PC-9 (cell line): ENCODE measurements at regions not wholly inside any gene's neighbourhood (a gene's known extent, or its start where the extent isn't known, plus 50 kb on each side); places are given as distances from the start of the nearest gene placed in this dataset.

Experiments
- BruUV-seq: library from RNA; stranded (reverse); fragments of 400-500 nt; replicated peaks from 2 replicates; lab custom pipeline; 2021; lab: Mats Ljungman, UMichigan
- CTCF ChIA-PET: fragments of 300-600 bp; sonication (Branson Sonifier 250); formaldehyde crosslinking; loops from one replicate; lab custom pipeline; 2022; ENCODE audit warnings: antibody characterized with exemption; lab: Charles Lee
- POLR2A ChIA-PET: fragments of 300-600 bp; sonication (Branson Sonifier 250); formaldehyde crosslinking; loops from one replicate; lab custom pipeline; 2022; ENCODE audit warnings: antibody characterized with exemption; ENCODE audit not compliant: unreplicated experiment; lab: Charles Lee
- DNase-seq, 2 experiments: peaks; one replicate each; pipeline versions ENCODE4 v3.0.0 to v3.0.0-alpha.2; 2015 to 2022; ENCODE audit warnings: mixed read lengths in 1 of 2
- H2AFZ ChIP-seq: fragments of 200-600 bp; sonication (generic); 2 replicates; pipeline ENCODE4 v1.8.1; 2017; ENCODE audit warnings: antibody characterized with exemption
- H3F3A ChIP-seq: fragments of 200-600 bp; sonication (generic); 2 replicates; pipeline ENCODE4 v1.8.1; 2017; ENCODE audit warnings: antibody characterized with exemption, mild to moderate bottlenecking, low read depth; ENCODE audit not compliant: insufficient read depth
- H3K27ac ChIP-seq: fragments of 200-600 bp; sonication (generic); 2 replicates; pipeline ENCODE4 v1.6.1; 2016; ENCODE audit warnings: mixed run types
- H3K27me3 ChIP-seq: fragments of 200-600 bp; sonication (generic); 2 replicates; pipeline ENCODE4 v1.6.1; 2016; ENCODE audit warnings: low read depth, mixed run types; ENCODE audit not compliant: insufficient read depth
- H3K36me3 ChIP-seq: fragments of 200-600 bp; sonication (generic); 2 replicates; pipeline ENCODE4 v1.6.1; 2016; ENCODE audit warnings: low read depth, mixed run types
- H3K4me1 ChIP-seq: fragments of 200-600 bp; sonication (generic); replicated peaks from 2 replicates; pipeline ENCODE4 v1.6.1; 2016; ENCODE audit warnings: mixed run types; ENCODE audit not compliant: insufficient read depth
- H3K4me2 ChIP-seq: fragments of 200-600 bp; sonication (generic); 2 replicates; pipeline ENCODE4 v1.6.1; 2017; ENCODE audit warnings: mixed run types
- H3K4me3 ChIP-seq: fragments of 200-600 bp; sonication (generic); 2 replicates; pipeline ENCODE4 v1.6.1; 2016; ENCODE audit warnings: mixed run types
- H3K79me2 ChIP-seq: fragments of 200-600 bp; sonication (generic); 2 replicates; pipeline ENCODE4 v1.6.1; 2017; ENCODE audit warnings: low read depth, mixed run types
- H3K9me2 ChIP-seq: fragments of 200-600 bp; sonication (generic); 2 replicates; pipeline ENCODE4 v1.8.1; 2017; ENCODE audit warnings: mild to moderate bottlenecking; ENCODE audit not compliant: insufficient read depth
- H3K9me3 ChIP-seq: fragments of 200-600 bp; sonication (generic); 2 replicates; pipeline ENCODE4 v1.8.1; 2016; ENCODE audit warnings: low read depth; ENCODE audit not compliant: insufficient read depth
- H4K20me1 ChIP-seq: fragments of 200-600 bp; sonication (generic); 2 replicates; pipeline ENCODE4 v1.8.1; 2017; ENCODE audit not compliant: insufficient read depth
- EZH2 ChIP-seq: fragments of 200-600 bp; sonication (generic); IDR thresholded peaks from 2 replicates; pipeline ENCODE4 v1.8.0; 2017; ENCODE audit warnings: antibody characterized with exemption, low read depth
- intact Hi-C: fragments of 100-400 bp; cut with micrococcal nuclease; formaldehyde crosslinking; loops from one replicate; pipeline ENCODE4 v1.10.0; 2022; ENCODE audit not compliant: unreplicated experiment
- TF ChIP-seq, protein P1 (sequence below): fragments of 200-600 bp; sonication (generic); conservative IDR thresholded peaks from 2 replicates; pipeline ENCODE4 v1.6.1; 2017; ENCODE audit warnings: mixed run types, antibody characterized with exemption, mild to moderate bottlenecking, moderate library complexity

DNA sequence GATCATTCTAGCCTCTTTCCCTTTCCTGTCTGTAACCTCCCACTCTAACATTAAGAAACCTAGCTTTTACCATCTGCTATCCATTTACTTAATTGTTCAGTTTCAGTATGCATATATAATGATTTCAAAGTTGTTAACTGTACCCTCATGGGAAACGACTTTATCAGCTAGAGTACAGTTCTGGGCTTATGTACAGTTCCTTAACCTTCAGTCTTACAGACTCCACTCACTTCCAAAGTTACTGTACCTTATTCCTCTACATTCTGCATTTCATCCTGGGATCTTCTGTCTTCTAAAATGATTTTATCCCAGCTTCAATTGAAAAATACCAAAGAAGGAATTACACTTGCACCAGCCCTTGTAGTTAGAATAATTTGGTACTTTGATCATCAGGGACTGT lies 108.7 kb upstream of the KCNE2 start:
- BruUV-seq = no TSS peak
- H3K36me3 ChIP-seq = no peaks in the 10 kb centered on the region
- no peaks in the 10 kb centered on the region for H3K4me1 ChIP-seq
- H3K4me3 ChIP-seq = no peak overlapping the region
- no peak overlapping the region for H2AFZ ChIP-seq
- H3K9me2 ChIP-seq = no peaks in the 10 kb centered on the region
- no peaks in the 10 kb centered on the region for H3K9me3 ChIP-seq
- TF ChIP-seq EZH2 = no peak
- TF ChIP-seq, protein P1, sequence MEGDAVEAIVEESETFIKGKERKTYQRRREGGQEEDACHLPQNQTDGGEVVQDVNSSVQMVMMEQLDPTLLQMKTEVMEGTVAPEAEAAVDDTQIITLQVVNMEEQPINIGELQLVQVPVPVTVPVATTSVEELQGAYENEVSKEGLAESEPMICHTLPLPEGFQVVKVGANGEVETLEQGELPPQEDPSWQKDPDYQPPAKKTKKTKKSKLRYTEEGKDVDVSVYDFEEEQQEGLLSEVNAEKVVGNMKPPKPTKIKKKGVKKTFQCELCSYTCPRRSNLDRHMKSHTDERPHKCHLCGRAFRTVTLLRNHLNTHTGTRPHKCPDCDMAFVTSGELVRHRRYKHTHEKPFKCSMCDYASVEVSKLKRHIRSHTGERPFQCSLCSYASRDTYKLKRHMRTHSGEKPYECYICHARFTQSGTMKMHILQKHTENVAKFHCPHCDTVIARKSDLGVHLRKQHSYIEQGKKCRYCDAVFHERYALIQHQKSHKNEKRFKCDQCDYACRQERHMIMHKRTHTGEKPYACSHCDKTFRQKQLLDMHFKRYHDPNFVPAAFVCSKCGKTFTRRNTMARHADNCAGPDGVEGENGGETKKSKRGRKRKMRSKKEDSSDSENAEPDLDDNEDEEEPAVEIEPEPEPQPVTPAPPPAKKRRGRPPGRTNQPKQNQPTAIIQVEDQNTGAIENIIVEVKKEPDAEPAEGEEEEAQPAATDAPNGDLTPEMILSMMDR = no peak
- H3K27me3 ChIP-seq = peaks cover 18% of the 10 kb centered on the region
- no peaks in the 10 kb centered on the region for H3K79me2 ChIP-seq
- H4K20me1 ChIP-seq = no peaks in the 10 kb centered on the region
- no peak overlapping the region for H3K27ac ChIP-seq
- no peaks in the 10 kb centered on the region for H3F3A ChIP-seq
- ChIA-PET POLR2A (no interaction called here), CTCF (no interaction called here)
- intact Hi-C loops = no loop called here
- DNase-seq = no peak
- no peak overlapping the region for H3K4me2 ChIP-seq

DNA sequence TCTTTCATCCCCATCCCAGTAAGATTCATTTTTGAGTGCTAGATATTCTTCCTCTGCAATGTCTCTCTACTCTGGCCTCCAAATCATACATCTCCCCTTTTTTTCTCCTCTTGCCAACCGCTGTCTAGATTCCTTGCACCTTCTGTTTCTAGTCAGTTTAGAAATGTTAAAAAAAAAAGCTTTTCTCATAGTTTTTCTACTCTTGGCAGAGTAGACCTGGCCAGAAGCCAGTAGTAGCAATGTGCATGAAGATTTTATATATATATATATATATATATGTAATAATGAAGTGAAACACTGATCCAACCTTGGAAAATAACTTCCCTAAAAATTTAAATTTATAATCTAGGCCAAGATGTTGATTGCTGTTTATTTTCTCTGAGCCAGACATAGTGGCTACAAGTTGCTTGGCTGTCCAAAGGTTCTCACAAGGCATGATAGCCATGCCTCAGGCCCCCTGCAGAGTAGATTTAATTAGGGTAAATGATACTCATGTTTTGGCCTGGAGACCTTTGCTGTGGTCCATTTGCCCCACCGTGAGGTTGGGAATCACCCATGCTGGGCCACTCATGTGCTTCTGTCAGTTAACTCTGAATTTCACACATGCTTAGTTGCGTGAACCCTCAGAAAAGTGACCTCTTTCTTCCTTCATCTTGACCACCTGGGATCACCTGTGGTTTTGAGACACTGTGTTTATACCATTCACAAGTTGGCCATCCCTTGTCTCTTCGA lies 103.4 kb upstream of the KCNE2 start:
- no TSS peak for BruUV-seq
- ChIA-PET POLR2A (no interaction called here), CTCF (no interaction called here)
- H3F3A ChIP-seq = no peaks in the 10 kb centered on the region
- intact Hi-C loops = no loop called here
- H3K27ac ChIP-seq = no peak overlapping the region
- H3K9me3 ChIP-seq = no peaks in the 10 kb centered on the region
- no peak for DNase-seq
- H4K20me1 ChIP-seq = no peaks in the 10 kb centered on the region
- no peak overlapping the region for H3K4me3 ChIP-seq
- no peaks in the 10 kb centered on the region for H3K36me3 ChIP-seq
- no peaks in the 10 kb centered on the region for H3K9me2 ChIP-seq
- TF ChIP-seq EZH2 = no peak
- TF ChIP-seq, protein P1 = no peak
- H3K79me2 ChIP-seq = no peaks in the 10 kb centered on the region
- no peaks in the 10 kb centered on the region for H3K27me3 ChIP-seq
- H3K4me2 ChIP-seq = no peak overlapping the region
- H2AFZ ChIP-seq = no peak overlapping the region
- no peaks in the 10 kb centered on the region for H3K4me1 ChIP-seq

DNA sequence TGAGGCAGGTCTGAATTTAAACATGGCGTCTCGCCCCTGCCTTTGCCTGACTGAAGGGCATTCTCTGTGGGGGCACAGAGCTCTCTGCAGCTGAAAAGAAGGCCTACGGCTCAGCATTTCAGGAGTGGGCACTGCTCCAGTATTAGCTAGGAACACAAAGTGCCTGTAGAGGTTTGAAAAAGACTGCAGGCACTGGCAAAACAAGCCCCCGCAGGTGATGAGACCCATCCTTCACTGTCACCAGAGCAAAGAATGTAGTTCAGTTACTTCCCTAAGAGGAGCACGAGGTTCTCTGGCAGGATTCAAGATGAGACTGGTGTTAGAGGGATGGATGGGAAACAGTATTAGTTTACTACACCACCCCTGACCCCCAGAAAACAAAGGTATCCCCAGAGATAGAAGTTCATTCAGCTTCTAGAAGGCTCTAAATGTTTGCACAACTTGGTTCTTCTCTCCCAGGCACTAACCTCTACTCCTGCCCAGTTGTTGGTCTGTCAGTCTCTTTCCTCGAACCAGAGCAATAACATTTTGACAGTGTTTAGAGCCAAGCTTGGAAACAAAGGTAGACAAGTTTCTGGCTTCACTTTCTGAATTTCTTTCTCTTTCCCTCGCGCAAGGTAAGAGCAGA lies 101.9 kb upstream of the KCNE2 start:
- ChIA-PET CTCF (no interaction called here), POLR2A (no interaction called here)
- Histone ChIP-seq H3K4me2 (no peak overlapping the region), H3K9me2 (no peaks in the 10 kb centered on the region), H3K36me3 (no peaks in the 10 kb centered on the region), H2AFZ (no peak overlapping the region), H3K4me3 (no peak overlapping the region), H4K20me1 (no peaks in the 10 kb centered on the region), H3K9me3 (no peaks in the 10 kb centered on the region), H3F3A (no peaks in the 10 kb centered on the region), H3K79me2 (no peaks in the 10 kb centered on the region), H3K27me3 (no peaks in the 10 kb centered on the region), H3K4me1 (no peaks in the 10 kb centered on the region), H3K27ac (no peak overlapping the region)
- no peak for TF ChIP-seq EZH2
- TF ChIP-seq, protein P1 = no peak
- no TSS peak for BruUV-seq
- DNase-seq = no peak
- intact Hi-C loops = no loop called here
